ENCODE measurements at regions not wholly inside any gene's neighbourhood (a gene's known extent, or its start where the extent isn't known, plus 50 kb on each side); places are given as distances from the start of the nearest gene placed in this dataset.
"Not testable (repeated sequence)": the region's sequence is repeated elsewhere in the genome, so short reads cannot be mapped to it uniquely, and the experiment has no call there.

DNA sequence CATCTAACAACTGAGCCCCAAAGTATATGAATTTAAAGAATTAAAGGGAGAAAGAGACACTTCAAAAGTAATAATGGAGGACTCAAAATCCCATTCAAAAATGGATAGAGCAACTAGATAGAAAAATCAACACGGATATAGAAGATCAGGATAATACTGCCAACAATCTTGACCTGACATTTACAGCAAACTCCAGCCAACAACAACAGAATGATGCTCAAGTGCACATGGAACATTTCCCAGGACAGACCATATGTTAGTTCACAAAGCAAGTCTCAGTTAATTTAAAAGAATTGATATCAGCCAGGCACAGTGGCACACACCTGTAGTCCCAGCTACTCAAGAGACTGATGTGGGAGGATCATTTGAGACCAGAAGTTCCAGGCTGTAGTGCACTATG, 72.0 kb upstream of the SMARCAD1 start:
- DNase-seq (ENCODE audit: low read depth): no peak
- no peak overlapping the region for H3K4me3 ChIP-seq (ENCODE audit: low read depth, low read length)
- TF ChIP-seq, protein P1, sequence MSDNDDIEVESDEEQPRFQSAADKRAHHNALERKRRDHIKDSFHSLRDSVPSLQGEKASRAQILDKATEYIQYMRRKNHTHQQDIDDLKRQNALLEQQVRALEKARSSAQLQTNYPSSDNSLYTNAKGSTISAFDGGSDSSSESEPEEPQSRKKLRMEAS (IDR thresholded peaks at IDR 0.05; ENCODE audit: low read depth, low read length): no peak
- TF ChIP-seq MYC (IDR thresholded peaks at IDR 0.05; ENCODE audit: low read depth, low read length) (no peak), POLR2A (IDR thresholded peaks at IDR 0.05; ENCODE audit: extremely low read depth, insufficient read length) (no peak)
- TF ChIP-seq, protein P2, sequence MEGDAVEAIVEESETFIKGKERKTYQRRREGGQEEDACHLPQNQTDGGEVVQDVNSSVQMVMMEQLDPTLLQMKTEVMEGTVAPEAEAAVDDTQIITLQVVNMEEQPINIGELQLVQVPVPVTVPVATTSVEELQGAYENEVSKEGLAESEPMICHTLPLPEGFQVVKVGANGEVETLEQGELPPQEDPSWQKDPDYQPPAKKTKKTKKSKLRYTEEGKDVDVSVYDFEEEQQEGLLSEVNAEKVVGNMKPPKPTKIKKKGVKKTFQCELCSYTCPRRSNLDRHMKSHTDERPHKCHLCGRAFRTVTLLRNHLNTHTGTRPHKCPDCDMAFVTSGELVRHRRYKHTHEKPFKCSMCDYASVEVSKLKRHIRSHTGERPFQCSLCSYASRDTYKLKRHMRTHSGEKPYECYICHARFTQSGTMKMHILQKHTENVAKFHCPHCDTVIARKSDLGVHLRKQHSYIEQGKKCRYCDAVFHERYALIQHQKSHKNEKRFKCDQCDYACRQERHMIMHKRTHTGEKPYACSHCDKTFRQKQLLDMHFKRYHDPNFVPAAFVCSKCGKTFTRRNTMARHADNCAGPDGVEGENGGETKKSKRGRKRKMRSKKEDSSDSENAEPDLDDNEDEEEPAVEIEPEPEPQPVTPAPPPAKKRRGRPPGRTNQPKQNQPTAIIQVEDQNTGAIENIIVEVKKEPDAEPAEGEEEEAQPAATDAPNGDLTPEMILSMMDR (IDR thresholded peaks at IDR 0.05; ENCODE audit: low read depth, low read length): no peak

DNA sequence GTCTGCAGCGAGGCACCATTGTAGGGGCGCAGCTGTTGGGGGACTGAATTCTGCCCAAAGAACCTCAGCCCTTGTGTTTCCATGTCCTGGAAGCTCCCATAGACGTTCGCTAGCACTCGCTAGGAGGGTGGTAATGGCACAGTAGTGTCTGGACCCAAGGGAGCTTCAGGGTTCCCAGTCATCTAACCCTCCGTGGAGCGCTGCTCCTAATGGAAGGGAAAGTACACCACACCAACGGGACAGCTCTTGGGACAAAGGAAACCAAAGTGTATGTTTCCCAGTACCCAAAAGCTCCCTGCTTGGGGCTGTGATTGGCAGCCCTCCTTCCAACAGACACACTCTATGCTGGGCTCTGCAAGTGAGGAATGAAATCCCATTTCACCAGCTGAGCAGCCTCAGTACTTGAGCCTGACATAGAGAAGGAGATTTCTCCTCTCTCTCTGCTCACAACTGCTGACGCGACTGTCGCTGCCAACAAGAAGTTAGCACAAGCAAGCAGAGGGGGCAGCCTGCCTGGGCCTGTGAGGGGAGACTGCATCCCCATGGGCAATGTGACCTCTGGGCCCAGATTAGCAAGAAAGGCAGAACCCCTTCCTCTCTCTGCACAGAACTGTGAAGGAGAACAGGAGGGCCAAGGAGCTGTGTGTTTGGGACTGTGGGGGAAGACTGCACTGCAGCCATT, 67.6 kb upstream of the SMARCAD1 start:
- no peak overlapping the region for H3K4me3 ChIP-seq (ENCODE audit: low read depth, low read length)
- no peak for TF ChIP-seq POLR2A (IDR thresholded peaks at IDR 0.05; ENCODE audit: extremely low read depth, insufficient read length)
- TF ChIP-seq, protein P1 (IDR thresholded peaks at IDR 0.05; ENCODE audit: low read depth, low read length): no peak
- TF ChIP-seq, protein P2 (IDR thresholded peaks at IDR 0.05; ENCODE audit: low read depth, low read length): no peak
- TF ChIP-seq MYC (IDR thresholded peaks at IDR 0.05; ENCODE audit: low read depth, low read length): no peak
- DNase-seq (ENCODE audit: low read depth): no peak

DNA sequence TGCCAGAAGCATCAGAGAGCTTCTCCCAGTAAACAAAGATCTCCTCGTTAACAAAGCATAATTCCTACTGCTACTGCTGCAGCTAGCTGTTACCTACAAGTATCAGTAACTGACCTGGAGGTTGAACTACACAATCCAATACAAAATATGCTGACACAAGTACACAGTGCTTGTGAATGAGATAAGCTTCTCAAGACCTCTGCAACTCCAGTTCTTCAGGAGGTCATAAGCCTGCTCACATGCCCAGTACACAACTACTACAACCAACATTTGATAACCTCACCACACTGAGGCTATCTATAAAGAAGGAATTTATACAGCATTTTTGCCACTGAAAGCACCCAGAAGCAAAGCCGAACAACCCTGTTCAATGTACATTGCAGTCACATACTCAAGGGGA, 66.7 kb upstream of the SMARCAD1 start:
- H3K4me3 ChIP-seq (ENCODE audit: low read depth, low read length): no peak overlapping the region
- TF ChIP-seq, protein P1 (IDR thresholded peaks at IDR 0.05; ENCODE audit: low read depth, low read length): no peak
- TF ChIP-seq MYC (IDR thresholded peaks at IDR 0.05; ENCODE audit: low read depth, low read length) (no peak), POLR2A (IDR thresholded peaks at IDR 0.05; ENCODE audit: extremely low read depth, insufficient read length) (no peak)
- TF ChIP-seq, protein P2 (IDR thresholded peaks at IDR 0.05; ENCODE audit: low read depth, low read length): no peak
- no peak for DNase-seq (ENCODE audit: low read depth)

DNA sequence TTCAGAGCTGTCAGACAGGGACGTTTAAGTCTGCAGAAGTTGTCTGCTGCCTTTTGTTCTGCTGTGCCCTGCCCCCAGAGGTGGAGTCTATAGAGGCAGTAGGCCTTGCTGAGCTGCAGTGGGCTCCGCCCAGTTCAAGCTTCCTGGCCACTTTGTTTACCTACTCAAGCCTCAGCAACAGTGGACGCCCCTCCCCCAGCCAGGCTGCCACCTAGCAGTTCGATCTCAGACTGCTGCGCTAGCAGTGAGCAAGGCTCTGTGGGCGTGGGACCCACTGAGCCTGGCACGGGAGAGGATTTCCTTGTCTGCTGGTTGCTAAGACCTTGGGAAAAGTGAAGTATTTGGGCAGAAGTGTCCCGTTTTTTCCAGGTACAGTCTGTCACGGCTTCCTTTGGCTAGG, 59.6 kb upstream of the SMARCAD1 start:
- H3K4me3 ChIP-seq (ENCODE audit: low read depth, low read length): not testable (repeated sequence)

DNA sequence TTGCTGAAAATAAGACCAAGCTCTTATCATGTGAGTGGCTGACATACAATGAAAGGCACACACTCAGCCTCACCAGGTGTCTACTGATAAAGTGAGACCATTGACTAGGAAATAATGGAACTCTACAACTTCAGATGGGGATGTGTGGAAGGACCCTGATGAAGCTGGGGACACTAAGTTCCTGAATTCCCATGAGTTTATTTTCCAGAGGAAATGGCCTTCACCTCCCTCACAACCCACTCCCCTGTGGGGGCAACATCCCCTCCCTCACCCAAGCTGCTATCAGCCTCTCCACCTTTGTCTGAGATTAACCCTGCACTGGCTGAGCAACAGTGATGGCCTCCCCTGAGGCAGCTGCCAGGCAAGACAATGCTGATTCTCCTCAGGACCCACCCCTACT, 55.2 kb upstream of the SMARCAD1 start:
- DNase-seq (ENCODE audit: low read depth): no peak
- H3K4me3 ChIP-seq (ENCODE audit: low read depth, low read length): no peak overlapping the region
- TF ChIP-seq, protein P1 (IDR thresholded peaks at IDR 0.05; ENCODE audit: low read depth, low read length): no peak
- TF ChIP-seq POLR2A (IDR thresholded peaks at IDR 0.05; ENCODE audit: extremely low read depth, insufficient read length): no peak
- TF ChIP-seq, protein P2 (IDR thresholded peaks at IDR 0.05; ENCODE audit: low read depth, low read length): no peak
- TF ChIP-seq MYC (IDR thresholded peaks at IDR 0.05; ENCODE audit: low read depth, low read length): no peak

More for the DNA sequence above, 59.6 kb upstream of the SMARCAD1 start:
- not testable (repeated sequence) for DNase-seq (ENCODE audit: low read depth)

DNA sequence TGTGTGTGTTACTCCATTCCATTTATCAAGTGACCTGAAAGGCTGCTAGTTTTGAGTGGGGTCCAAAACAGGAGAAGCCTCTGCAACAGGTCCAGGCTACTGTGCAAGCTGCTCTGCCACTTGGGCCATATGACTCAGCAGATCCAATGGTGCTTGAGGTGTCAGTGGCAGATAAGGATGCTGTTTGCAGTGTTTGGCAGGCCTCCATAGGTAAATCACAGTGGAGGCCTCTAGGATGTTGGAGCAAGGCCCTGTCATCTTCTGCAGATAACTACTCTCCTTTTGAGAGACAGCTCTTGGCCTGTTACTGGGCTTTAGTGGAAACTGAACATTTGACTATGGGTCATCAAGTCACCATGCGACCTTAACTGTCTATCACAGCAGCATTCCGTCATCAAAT, 52.3 kb upstream of the SMARCAD1 start:
- DNase-seq (ENCODE audit: low read depth); H3K4me3 ChIP-seq (ENCODE audit: low read depth, low read length): not testable (repeated sequence)

DNA sequence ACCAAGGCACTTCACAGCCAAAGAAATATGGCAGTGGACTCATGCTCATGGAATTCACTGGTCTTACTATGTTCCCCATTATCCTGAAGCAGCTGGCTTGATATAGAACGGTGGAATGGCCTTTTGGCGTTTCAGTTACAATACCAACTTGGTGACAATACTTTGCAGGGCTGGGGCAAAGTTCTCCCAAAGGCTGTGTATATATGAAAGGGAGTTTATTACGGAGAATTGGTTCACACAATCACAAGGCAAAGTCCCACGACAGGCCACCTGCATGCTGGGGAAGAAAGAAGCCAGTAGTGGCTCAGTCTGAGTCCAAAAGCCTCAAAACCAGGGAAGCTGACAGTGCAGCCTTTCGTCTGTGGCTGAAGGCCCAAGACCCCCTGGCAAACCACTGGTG, 50.8 kb upstream of the SMARCAD1 start:
- TF ChIP-seq, protein P1 (IDR thresholded peaks at IDR 0.05; ENCODE audit: low read depth, low read length): no peak
- TF ChIP-seq POLR2A (IDR thresholded peaks at IDR 0.05; ENCODE audit: extremely low read depth, insufficient read length) (no peak), MYC (IDR thresholded peaks at IDR 0.05; ENCODE audit: low read depth, low read length) (no peak)
- TF ChIP-seq, protein P2 (IDR thresholded peaks at IDR 0.05; ENCODE audit: low read depth, low read length): no peak
- DNase-seq (ENCODE audit: low read depth): no peak
- H3K4me3 ChIP-seq (ENCODE audit: low read depth, low read length): no peak overlapping the region

All from NB4 (cell line).